CD8-positive, alpha-beta memory T cell (primary cell): ENCODE measurements at regions not wholly inside any gene's neighbourhood (a gene's known extent, or its start where the extent isn't known, plus 50 kb on each side); places are given as distances from the start of the nearest gene placed in this dataset.

Source experiments
- CTCF ChIA-PET: fragments of 350-600 bp; sonication (Branson Sonifier 250); formaldehyde crosslinking; loops from one replicate; lab custom pipeline; 2021; ENCODE audit warnings: antibody characterized with exemption; lab: Charles Lee
- POLR2A ChIA-PET: fragments of 350-600 bp; sonication (Branson Sonifier 250); formaldehyde crosslinking; loops from one replicate; lab custom pipeline; 2021; ENCODE audit warnings: antibody characterized with exemption; lab: Charles Lee
- DNase-seq, 5 donors: peaks; one replicate each; pipeline versions ENCODE4 v3.0.0 to v3.0.0-alpha.2; 2020 to 2022; ENCODE audit warnings: mixed read lengths in 1 of 5
- H3K27ac ChIP-seq: one replicate; pipeline ENCODE4 v1.7.0; 2013; ENCODE audit warnings: low read depth, mild to moderate bottlenecking, low read length, moderate library complexity
- H3K27me3 ChIP-seq: 2 replicates; pipeline ENCODE4 v1.7.0; 2013; ENCODE audit warnings: low read length, mild to moderate bottlenecking; ENCODE audit not compliant: insufficient read depth, poor library complexity, severe bottlenecking
- H3K36me3 ChIP-seq: 2 replicates; pipeline ENCODE4 v1.7.0; 2013; ENCODE audit warnings: mild to moderate bottlenecking, low read length, moderate library complexity; ENCODE audit not compliant: insufficient read depth
- H3K4me1 ChIP-seq: 2 replicates; pipeline ENCODE4 v1.7.0; 2013; ENCODE audit warnings: mild to moderate bottlenecking, low read length, moderate library complexity; ENCODE audit not compliant: insufficient read depth
- H3K4me3 ChIP-seq: 2 replicates; pipeline ENCODE4 v1.7.0; 2013; ENCODE audit warnings: mild to moderate bottlenecking, low read length
- H3K9me3 ChIP-seq: 2 replicates; pipeline ENCODE4 v1.7.0; 2013; ENCODE audit warnings: mild to moderate bottlenecking, low read length
- H3K27ac Mint-ChIP-seq, 8 donors: one replicate each; pipeline ENCODE4 v1.8.0; 2020 to 2021; ENCODE audit warnings: mixed read lengths in 8 of 8, mild to moderate bottlenecking in 6 of 8, inconsistent platforms in 3 of 8, moderate library complexity in 3 of 8
- H3K27me3 Mint-ChIP-seq, 2 donors: one replicate each; pipeline ENCODE4 v1.8.0; 2020 to 2021; ENCODE audit warnings: mixed read lengths in 2 of 2, mild to moderate bottlenecking in 1 of 2, moderate library complexity in 1 of 2
- H3K36me3 Mint-ChIP-seq, 3 donors: one replicate each; pipeline ENCODE4 v1.8.0; 2020 to 2021; ENCODE audit warnings: mixed read lengths in 3 of 3, inconsistent platforms in 1 of 3, mild to moderate bottlenecking in 1 of 3
- H3K4me1 Mint-ChIP-seq, 3 donors: one replicate each; pipeline ENCODE4 v1.8.0; 2020 to 2021; ENCODE audit warnings: mixed read lengths in 3 of 3, inconsistent platforms in 1 of 3, mild to moderate bottlenecking in 1 of 3
- H3K4me3 Mint-ChIP-seq, 7 donors: one replicate each; pipeline ENCODE4 v1.8.0; 2020 to 2021; ENCODE audit warnings: mixed read lengths in 7 of 7, mild to moderate bottlenecking in 6 of 7, moderate library complexity in 4 of 7, inconsistent platforms in 2 of 7
- H3K9me3 Mint-ChIP-seq, 5 donors: one replicate each; pipeline ENCODE4 v1.8.0; 2020 to 2022; ENCODE audit warnings: mixed read lengths in 5 of 5, mild to moderate bottlenecking in 3 of 5, moderate library complexity in 2 of 5, inconsistent platforms in 1 of 5

GRCh38 chr14:38710196-38710595 is 392.8 kb downstream of the SEC23A start:
- peaks cover 0 to 3% (median 0%) of the 10 kb centered on the region in 5 donors for H3K9me3 Mint-ChIP-seq
- H3K4me1 Mint-ChIP-seq: no peaks in the 10 kb centered on the region
- ChIA-PET POLR2A (no interaction called here), CTCF (no interaction called here)
- no peak overlapping the region for H3K27ac Mint-ChIP-seq
- H3K36me3 Mint-ChIP-seq: no peaks in the 10 kb centered on the region
- H3K27me3 Mint-ChIP-seq: peaks cover 0 to 2% of the 10 kb centered on the region in 2 donors
- H3K27me3 ChIP-seq: no peaks in the 10 kb centered on the region
- H3K4me1 ChIP-seq: no peaks in the 10 kb centered on the region
- no peaks in the 10 kb centered on the region for H3K36me3 ChIP-seq
- no peak for DNase-seq
- no peak overlapping the region for H3K4me3 Mint-ChIP-seq
- H3K4me3 ChIP-seq: no peak overlapping the region
- no peak overlapping the region for H3K27ac ChIP-seq
- no peaks in the 10 kb centered on the region for H3K9me3 ChIP-seq

- no peaks in the 10 kb centered on the region for H3K27me3 ChIP-seq
- H3K36me3 ChIP-seq: no peaks in the 10 kb centered on the region
- H3K4me1 ChIP-seq: no peaks in the 10 kb centered on the region
- ChIA-PET CTCF (no interaction called here), POLR2A (no interaction called here)
- no peaks in the 10 kb centered on the region for H3K27me3 Mint-ChIP-seq
- no peaks in the 10 kb centered on the region for H3K36me3 Mint-ChIP-seq
- H3K27ac ChIP-seq: no peak overlapping the region
- H3K4me3 ChIP-seq: no peak overlapping the region
- H3K27ac Mint-ChIP-seq: no peak overlapping the region
- peaks cover 0 to 2% (median 0%) of the 10 kb centered on the region in 5 donors for H3K9me3 Mint-ChIP-seq
- H3K9me3 ChIP-seq: no peaks in the 10 kb centered on the region
- DNase-seq: no peak
- H3K4me1 Mint-ChIP-seq: no peaks in the 10 kb centered on the region
- H3K4me3 Mint-ChIP-seq: no peak overlapping the region
These were observed 397.8 kb downstream of the SEC23A start for GRCh38 chr14:38705220-38705619.

GRCh38 chr14:38704220-38704619 is 398.8 kb downstream of the SEC23A start:
- Mint-ChIP-seq H3K4me1 (no peaks in the 10 kb centered on the region), H3K36me3 (no peaks in the 10 kb centered on the region), H3K4me3 (no peak overlapping the region), H3K27me3 (no peaks in the 10 kb centered on the region), H3K27ac (no peak overlapping the region), H3K9me3 (peaks cover 0 to 3% (median 2%) of the 10 kb centered on the region in 5 donors)
- no peak overlapping the region for H3K27ac ChIP-seq
- POLR2A ChIA-PET: no interaction called here
- DNase-seq: no peak
- CTCF ChIA-PET: no interaction called here
- no peaks in the 10 kb centered on the region for H3K4me1 ChIP-seq
- H3K4me3 ChIP-seq: no peak overlapping the region
- H3K9me3 ChIP-seq: no peaks in the 10 kb centered on the region
- H3K27me3 ChIP-seq: no peaks in the 10 kb centered on the region
- H3K36me3 ChIP-seq: no peaks in the 10 kb centered on the region

GRCh38 chr14:38696925-38697324 is 406.1 kb downstream of the SEC23A start:
- no peak for DNase-seq
- H3K9me3 Mint-ChIP-seq: peaks cover 4 to 12% (median 9%) of the 10 kb centered on the region in 5 donors
- Histone ChIP-seq H3K36me3 (no peaks in the 10 kb centered on the region), H3K9me3 (no peaks in the 10 kb centered on the region), H3K4me3 (no peak overlapping the region), H3K27me3 (no peaks in the 10 kb centered on the region), H3K27ac (no peak overlapping the region), H3K4me1 (no peaks in the 10 kb centered on the region)
- POLR2A ChIA-PET: no interaction called here
- no peaks in the 10 kb centered on the region for H3K4me1 Mint-ChIP-seq
- no peaks in the 10 kb centered on the region for H3K36me3 Mint-ChIP-seq
- H3K27ac Mint-ChIP-seq: no peak overlapping the region
- CTCF ChIA-PET: no interaction called here
- no peaks in the 10 kb centered on the region for H3K27me3 Mint-ChIP-seq
- H3K4me3 Mint-ChIP-seq: no peak overlapping the region

GRCh38 chr14:38693423-38693822 is 409.6 kb downstream of the SEC23A start:
- no peak overlapping the region for H3K27ac ChIP-seq
- H3K27ac Mint-ChIP-seq: no peak overlapping the region
- H3K4me1 ChIP-seq: no peaks in the 10 kb centered on the region
- no peak for DNase-seq
- H3K9me3 ChIP-seq: no peaks in the 10 kb centered on the region
- H3K4me1 Mint-ChIP-seq: no peaks in the 10 kb centered on the region
- H3K27me3 ChIP-seq: no peaks in the 10 kb centered on the region
- CTCF ChIA-PET: no interaction called here
- H3K9me3 Mint-ChIP-seq: peaks cover 1 to 12% (median 5%) of the 10 kb centered on the region in 5 donors
- no peak overlapping the region for H3K4me3 ChIP-seq
- H3K4me3 Mint-ChIP-seq: no peak overlapping the region
- H3K36me3 ChIP-seq: no peaks in the 10 kb centered on the region
- POLR2A ChIA-PET: no interaction called here
- H3K36me3 Mint-ChIP-seq: no peaks in the 10 kb centered on the region
- no peaks in the 10 kb centered on the region for H3K27me3 Mint-ChIP-seq

- Mint-ChIP-seq H3K27me3 (no peaks in the 10 kb centered on the region), H3K4me1 (no peaks in the 10 kb centered on the region), H3K9me3 (peaks cover under 1 to 8% (median 6%) of the 10 kb centered on the region in 5 donors), H3K4me3 (no peak overlapping the region), H3K27ac (no peak overlapping the region), H3K36me3 (no peaks in the 10 kb centered on the region)
- no peaks in the 10 kb centered on the region for H3K9me3 ChIP-seq
- DNase-seq: no peak
- H3K4me1 ChIP-seq: no peaks in the 10 kb centered on the region
- H3K27me3 ChIP-seq: no peaks in the 10 kb centered on the region
- no peak overlapping the region for H3K4me3 ChIP-seq
- ChIA-PET POLR2A (no interaction called here), CTCF (no interaction called here)
- H3K27ac ChIP-seq: no peak overlapping the region
- no peaks in the 10 kb centered on the region for H3K36me3 ChIP-seq
These were observed 413.1 kb upstream of the CLEC14A start for GRCh38 chr14:38669027-38669426.

- Mint-ChIP-seq H3K27ac (no peak overlapping the region), H3K9me3 (peaks cover 0 to 1% (median 0%) of the 10 kb centered on the region in 5 donors), H3K4me3 (no peak overlapping the region), H3K4me1 (no peaks in the 10 kb centered on the region), H3K36me3 (no peaks in the 10 kb centered on the region), H3K27me3 (peaks cover 0 to 1% of the 10 kb centered on the region in 2 donors)
- H3K27me3 ChIP-seq: no peaks in the 10 kb centered on the region
- no peak overlapping the region for H3K27ac ChIP-seq
- no peak overlapping the region for H3K4me3 ChIP-seq
- CTCF ChIA-PET: no interaction called here
- no peaks in the 10 kb centered on the region for H3K36me3 ChIP-seq
- POLR2A ChIA-PET: no interaction called here
- no peaks in the 10 kb centered on the region for H3K4me1 ChIP-seq
- no peaks in the 10 kb centered on the region for H3K9me3 ChIP-seq
- no peak for DNase-seq
These were observed 407.5 kb upstream of the CLEC14A start for GRCh38 chr14:38663382-38663781.

GRCh38 chr14:38662781-38663180 is 406.9 kb upstream of the CLEC14A start:
- Histone ChIP-seq H3K4me1 (no peaks in the 10 kb centered on the region), H3K36me3 (no peaks in the 10 kb centered on the region), H3K27ac (no peak overlapping the region), H3K27me3 (no peaks in the 10 kb centered on the region), H3K9me3 (no peaks in the 10 kb centered on the region), H3K4me3 (no peak overlapping the region)
- DNase-seq: no peak
- peaks cover 0 to 1% (median 0%) of the 10 kb centered on the region in 5 donors for H3K9me3 Mint-ChIP-seq
- ChIA-PET CTCF (no interaction called here), POLR2A (no interaction called here)
- no peaks in the 10 kb centered on the region for H3K36me3 Mint-ChIP-seq
- peaks cover 0 to 1% of the 10 kb centered on the region in 2 donors for H3K27me3 Mint-ChIP-seq
- no peak overlapping the region for H3K27ac Mint-ChIP-seq
- no peak overlapping the region for H3K4me3 Mint-ChIP-seq
- no peaks in the 10 kb centered on the region for H3K4me1 Mint-ChIP-seq

- peaks cover 0 to 5% (median 2%) of the 10 kb centered on the region in 5 donors for H3K9me3 Mint-ChIP-seq
These were observed 390.5 kb upstream of the CLEC14A start for GRCh38 chr14:38646391-38646790.

More at GRCh38 chr14:38646391-38646790, 390.5 kb upstream of the CLEC14A start:
- Mint-ChIP-seq H3K27ac (no peak overlapping the region), H3K4me3 (no peak overlapping the region), H3K27me3 (no peaks in the 10 kb centered on the region), H3K36me3 (no peaks in the 10 kb centered on the region), H3K4me1 (no peaks in the 10 kb centered on the region)
- no peaks in the 10 kb centered on the region for H3K9me3 ChIP-seq
- CTCF ChIA-PET: no interaction called here
- POLR2A ChIA-PET: no interaction called here
- H3K4me3 ChIP-seq: no peak overlapping the region
- H3K27ac ChIP-seq: no peak overlapping the region
- H3K36me3 ChIP-seq: no peaks in the 10 kb centered on the region
- H3K4me1 ChIP-seq: no peaks in the 10 kb centered on the region
- DNase-seq: no peak
- no peaks in the 10 kb centered on the region for H3K27me3 ChIP-seq
